ENCODE measurements at regions not wholly inside any gene's neighbourhood (a gene's known extent, or its start where the extent isn't known, plus 50 kb on each side); places are given as distances from the start of the nearest gene placed in this dataset.
"Not testable (repeated sequence)": the region's sequence is repeated elsewhere in the genome, so short reads cannot be mapped to it uniquely, and the experiment has no call there.

DNA sequence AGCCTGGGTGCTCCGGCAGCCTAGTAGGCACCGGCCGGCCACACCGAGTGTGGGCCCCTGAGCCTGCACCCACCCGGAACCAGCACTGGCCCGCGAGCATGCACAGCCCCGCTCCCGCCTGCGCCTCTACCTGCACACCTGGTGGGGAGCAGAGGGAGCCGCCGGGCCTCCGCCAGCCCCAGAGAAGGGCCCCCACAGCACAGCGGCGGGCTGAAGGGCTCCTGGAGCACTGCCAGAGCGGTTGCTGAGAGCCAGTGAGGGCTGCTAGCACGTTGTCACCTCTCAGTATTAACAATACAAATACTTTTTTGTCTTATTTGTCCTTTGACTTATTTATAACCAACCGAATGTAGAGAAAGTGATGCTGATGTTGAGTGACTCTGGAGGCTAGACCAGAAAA is 842.4 kb upstream of the TPTE start:
- TF ChIP-seq POLR2A (IDR thresholded peaks at IDR 0.05), result not testable (repeated sequence)
- TF ChIP-seq, protein P1, sequence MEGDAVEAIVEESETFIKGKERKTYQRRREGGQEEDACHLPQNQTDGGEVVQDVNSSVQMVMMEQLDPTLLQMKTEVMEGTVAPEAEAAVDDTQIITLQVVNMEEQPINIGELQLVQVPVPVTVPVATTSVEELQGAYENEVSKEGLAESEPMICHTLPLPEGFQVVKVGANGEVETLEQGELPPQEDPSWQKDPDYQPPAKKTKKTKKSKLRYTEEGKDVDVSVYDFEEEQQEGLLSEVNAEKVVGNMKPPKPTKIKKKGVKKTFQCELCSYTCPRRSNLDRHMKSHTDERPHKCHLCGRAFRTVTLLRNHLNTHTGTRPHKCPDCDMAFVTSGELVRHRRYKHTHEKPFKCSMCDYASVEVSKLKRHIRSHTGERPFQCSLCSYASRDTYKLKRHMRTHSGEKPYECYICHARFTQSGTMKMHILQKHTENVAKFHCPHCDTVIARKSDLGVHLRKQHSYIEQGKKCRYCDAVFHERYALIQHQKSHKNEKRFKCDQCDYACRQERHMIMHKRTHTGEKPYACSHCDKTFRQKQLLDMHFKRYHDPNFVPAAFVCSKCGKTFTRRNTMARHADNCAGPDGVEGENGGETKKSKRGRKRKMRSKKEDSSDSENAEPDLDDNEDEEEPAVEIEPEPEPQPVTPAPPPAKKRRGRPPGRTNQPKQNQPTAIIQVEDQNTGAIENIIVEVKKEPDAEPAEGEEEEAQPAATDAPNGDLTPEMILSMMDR (IDR thresholded peaks at IDR 0.05), result not testable (repeated sequence)

Measured in thyroid gland (tissue), 4 donors.